ENCODE measurements at regions not wholly inside any gene's neighbourhood (a gene's known extent, or its start where the extent isn't known, plus 50 kb on each side); places are given as distances from the start of the nearest gene placed in this dataset.

- Mint-ChIP-seq H3K27me3 (ENCODE audit: unreplicated experiment) (no peaks in the 10 kb centered on the region), H3K4me3 (ENCODE audit: unreplicated experiment) (no peak overlapping the region), H3K4me1 (ENCODE audit: unreplicated experiment) (peaks cover 19% of the 10 kb centered on the region), H3K27ac (ENCODE audit: unreplicated experiment) (no peak overlapping the region), H3K36me3 (ENCODE audit: unreplicated experiment) (peaks cover 6% of the 10 kb centered on the region), H3K9me3 (ENCODE audit: unreplicated experiment) (peaks cover 13% of the 10 kb centered on the region)
- no peak for DNase-seq (ENCODE audit: extremely low spot score, unreplicated experiment)
- TF ChIP-seq CTCF (IDR thresholded peaks at IDR 0.05) = no peak
Measured at GRCh38 chr3:104820959-104821358, 545.8 kb upstream of the ALCAM start.

GRCh38 chr3:104825116-104825515 is 541.6 kb upstream of the ALCAM start:
- peaks cover 17% of the 10 kb centered on the region for H3K4me1 Mint-ChIP-seq (ENCODE audit: unreplicated experiment)
- TF ChIP-seq CTCF (IDR thresholded peaks at IDR 0.05) = no peak
- H3K9me3 Mint-ChIP-seq (ENCODE audit: unreplicated experiment) = peaks cover 13% of the 10 kb centered on the region
- H3K36me3 Mint-ChIP-seq (ENCODE audit: unreplicated experiment) = peaks cover 6% of the 10 kb centered on the region
- DNase-seq (ENCODE audit: extremely low spot score, unreplicated experiment) = no peak
- H3K4me3 Mint-ChIP-seq (ENCODE audit: unreplicated experiment) = no peak overlapping the region
- peak overlapping the region; percentile 29 for H3K27ac Mint-ChIP-seq (ENCODE audit: unreplicated experiment)
- no peaks in the 10 kb centered on the region for H3K27me3 Mint-ChIP-seq (ENCODE audit: unreplicated experiment)

GRCh38 chr3:104831071-104831470 is 535.6 kb upstream of the ALCAM start:
- Mint-ChIP-seq H3K27ac (ENCODE audit: unreplicated experiment) (no peak overlapping the region), H3K9me3 (ENCODE audit: unreplicated experiment) (no peaks in the 10 kb centered on the region), H3K27me3 (ENCODE audit: unreplicated experiment) (no peaks in the 10 kb centered on the region), H3K4me3 (ENCODE audit: unreplicated experiment) (peak overlapping the region; percentile 3), H3K36me3 (ENCODE audit: unreplicated experiment) (no peaks in the 10 kb centered on the region), H3K4me1 (ENCODE audit: unreplicated experiment) (peaks cover 11% of the 10 kb centered on the region)
- no peak for DNase-seq (ENCODE audit: extremely low spot score, unreplicated experiment)
- no peak for TF ChIP-seq CTCF (IDR thresholded peaks at IDR 0.05)

- no peak for DNase-seq (ENCODE audit: extremely low spot score, unreplicated experiment)
- H3K4me3 Mint-ChIP-seq (ENCODE audit: unreplicated experiment) = no peak overlapping the region
- TF ChIP-seq CTCF (IDR thresholded peaks at IDR 0.05) = no peak
- no peaks in the 10 kb centered on the region for H3K36me3 Mint-ChIP-seq (ENCODE audit: unreplicated experiment)
- H3K27ac Mint-ChIP-seq (ENCODE audit: unreplicated experiment) = no peak overlapping the region
- peaks cover 11% of the 10 kb centered on the region for H3K4me1 Mint-ChIP-seq (ENCODE audit: unreplicated experiment)
- no peaks in the 10 kb centered on the region for H3K9me3 Mint-ChIP-seq (ENCODE audit: unreplicated experiment)
- H3K27me3 Mint-ChIP-seq (ENCODE audit: unreplicated experiment) = no peaks in the 10 kb centered on the region
Measured at GRCh38 chr3:104832530-104832929, 534.2 kb upstream of the ALCAM start.

- no peak for TF ChIP-seq CTCF (IDR thresholded peaks at IDR 0.05)
- Mint-ChIP-seq H3K9me3 (ENCODE audit: unreplicated experiment) (no peaks in the 10 kb centered on the region), H3K27ac (ENCODE audit: unreplicated experiment) (no peak overlapping the region), H3K4me3 (ENCODE audit: unreplicated experiment) (no peak overlapping the region), H3K4me1 (ENCODE audit: unreplicated experiment) (peaks cover 11% of the 10 kb centered on the region), H3K36me3 (ENCODE audit: unreplicated experiment) (no peaks in the 10 kb centered on the region), H3K27me3 (ENCODE audit: unreplicated experiment) (no peaks in the 10 kb centered on the region)
- no peak for DNase-seq (ENCODE audit: extremely low spot score, unreplicated experiment)
Measured at GRCh38 chr3:104835376-104835775, 531.3 kb upstream of the ALCAM start.
